ENCODE measurements at regions not wholly inside any gene's neighbourhood (a gene's known extent, or its start where the extent isn't known, plus 50 kb on each side); places are given as distances from the start of the nearest gene placed in this dataset.

DNA sequence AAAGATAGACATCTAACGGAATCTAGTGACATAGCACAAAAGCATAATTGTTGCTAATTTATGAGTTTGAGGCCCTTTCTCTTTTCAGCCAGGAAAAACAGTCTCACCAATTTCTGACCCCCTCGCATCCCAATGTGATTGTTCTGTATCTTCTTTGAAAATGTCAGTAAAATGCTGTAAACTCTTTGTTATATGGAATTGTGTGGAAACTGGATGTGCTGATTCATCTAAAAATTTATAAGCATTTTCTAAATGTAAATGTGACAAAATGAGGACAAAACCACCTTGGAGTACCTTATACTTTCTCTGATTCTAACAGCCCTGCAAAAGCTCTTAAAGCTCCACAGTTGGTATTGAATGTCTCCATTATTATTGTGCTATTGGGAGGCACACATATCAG is 70.9 kb upstream of the MME start:
- H3K36me3 ChIP-seq (ENCODE audit: control insufficient read depth, insufficient read depth, low read length), result no peaks in the 10 kb centered on the region
- peaks cover 13% of the 10 kb centered on the region; the same call in 1 of the 2 replicates for H3K9me3 ChIP-seq (ENCODE audit: control insufficient read depth, insufficient read depth, low read length)
- H3K4me3 ChIP-seq (ENCODE audit: low read depth, low read length), result no peak overlapping the region
- H3K27ac ChIP-seq (ENCODE audit: low read depth, low read length), result no peak overlapping the region
- H3K27me3 ChIP-seq (ENCODE audit: control insufficient read depth, insufficient read depth, low read length), result no peaks in the 10 kb centered on the region
- no peaks in the 10 kb centered on the region for H3K4me1 ChIP-seq (ENCODE audit: control insufficient read depth, insufficient read depth, low read length)
- H3K9ac ChIP-seq (ENCODE audit: low read depth, low read length), result no peak overlapping the region

DNA sequence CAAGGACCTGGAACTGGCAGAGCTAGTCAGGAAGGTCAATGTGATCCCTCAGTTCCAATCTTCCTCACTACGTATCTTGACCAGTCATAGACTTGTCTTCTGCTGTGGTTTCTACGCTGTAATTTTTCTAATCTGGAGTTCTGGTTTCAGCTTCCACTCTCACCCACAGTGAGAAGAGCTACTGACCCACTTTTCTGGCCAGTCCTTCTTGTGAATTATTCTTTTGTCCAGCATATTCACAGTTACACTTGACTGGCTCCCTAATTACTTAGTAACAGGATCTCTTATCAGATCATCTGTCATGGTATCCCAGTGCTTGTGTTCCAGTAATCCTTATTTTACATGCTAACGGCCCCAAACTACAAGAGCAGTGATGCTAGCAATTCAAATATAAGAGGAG is 72.4 kb upstream of the MME start:
- no peaks in the 10 kb centered on the region for H3K4me1 ChIP-seq (ENCODE audit: control insufficient read depth, insufficient read depth, low read length)
- H3K27me3 ChIP-seq (ENCODE audit: control insufficient read depth, insufficient read depth, low read length), result no peaks in the 10 kb centered on the region
- H3K27ac ChIP-seq (ENCODE audit: low read depth, low read length), result no peak overlapping the region
- H3K9me3 ChIP-seq (ENCODE audit: control insufficient read depth, insufficient read depth, low read length), result peaks cover 13% of the 10 kb centered on the region; the same call in 1 of the 2 replicates
- H3K9ac ChIP-seq (ENCODE audit: low read depth, low read length), result no peak overlapping the region
- H3K4me3 ChIP-seq (ENCODE audit: low read depth, low read length), result no peak overlapping the region
- no peaks in the 10 kb centered on the region for H3K36me3 ChIP-seq (ENCODE audit: control insufficient read depth, insufficient read depth, low read length)

DNA sequence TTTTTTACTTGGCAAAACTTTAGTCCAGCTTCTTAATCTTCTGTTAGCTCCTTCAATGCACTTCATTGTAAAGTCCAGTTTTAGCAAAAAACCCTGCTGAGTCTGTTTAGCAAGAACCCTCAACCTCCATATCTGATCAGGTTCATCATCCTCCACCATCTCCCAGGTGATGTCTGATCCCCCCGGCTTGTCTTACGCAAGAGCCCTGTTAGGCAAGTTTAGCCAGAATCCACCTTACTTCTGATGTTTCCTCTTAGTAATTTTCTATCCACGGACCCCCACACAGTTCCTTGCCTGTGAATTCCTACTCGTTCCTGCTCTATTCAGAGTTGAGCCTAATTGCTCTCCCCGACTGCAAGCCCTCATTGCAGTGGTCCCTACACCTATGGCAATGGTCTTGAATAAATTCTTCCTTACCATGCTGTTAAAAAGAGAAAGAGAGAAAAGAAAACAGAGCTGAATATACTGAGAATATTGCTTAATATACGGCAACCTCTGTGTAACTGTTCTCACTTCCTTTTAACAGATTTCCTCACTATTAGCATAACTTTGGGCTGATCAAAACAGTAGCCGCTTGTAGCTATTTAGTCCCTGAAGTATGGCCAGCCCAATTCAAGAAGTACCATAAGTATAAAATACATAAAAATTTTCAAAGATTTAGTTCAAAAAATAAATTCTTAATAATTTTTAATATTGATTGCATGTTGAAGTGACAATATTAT is 78.7 kb upstream of the MME start:
- Histone ChIP-seq H3K4me3 (ENCODE audit: low read depth, low read length) (no peak overlapping the region), H3K27me3 (ENCODE audit: control insufficient read depth, insufficient read depth, low read length) (no peaks in the 10 kb centered on the region), H3K27ac (ENCODE audit: low read depth, low read length) (no peak overlapping the region), H3K9me3 (ENCODE audit: control insufficient read depth, insufficient read depth, low read length) (peaks cover 13% of the 10 kb centered on the region; the same call in 1 of the 2 replicates), H3K4me1 (ENCODE audit: control insufficient read depth, insufficient read depth, low read length) (no peaks in the 10 kb centered on the region), H3K36me3 (ENCODE audit: control insufficient read depth, insufficient read depth, low read length) (no peaks in the 10 kb centered on the region), H3K9ac (ENCODE audit: low read depth, low read length) (no peak overlapping the region)

DNA sequence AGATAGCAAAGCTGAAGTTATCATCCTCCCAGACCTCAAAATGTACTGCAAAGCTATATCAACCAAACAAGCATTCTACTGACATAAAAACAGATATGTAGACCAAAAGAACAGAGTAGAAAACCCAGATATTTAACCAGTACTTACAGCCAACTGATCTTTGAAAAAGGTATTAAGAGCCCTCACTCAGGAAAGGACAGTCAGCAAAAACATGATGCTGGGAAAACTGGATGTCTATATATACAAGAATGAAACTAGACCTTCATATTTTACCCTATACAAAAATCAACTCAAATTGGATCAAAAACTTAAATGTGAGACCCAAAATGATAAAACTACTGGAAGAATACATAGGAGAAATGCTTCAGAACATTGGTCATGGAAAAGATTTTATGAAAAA is 87.5 kb upstream of the MME start:
- Histone ChIP-seq H3K27me3 (ENCODE audit: control insufficient read depth, insufficient read depth, low read length) (no peaks in the 10 kb centered on the region), H3K9me3 (ENCODE audit: control insufficient read depth, insufficient read depth, low read length) (no peaks in the 10 kb centered on the region), H3K36me3 (ENCODE audit: control insufficient read depth, insufficient read depth, low read length) (no peaks in the 10 kb centered on the region), H3K27ac (ENCODE audit: low read depth, low read length) (no peak overlapping the region), H3K4me3 (ENCODE audit: low read depth, low read length) (no peak overlapping the region), H3K4me1 (ENCODE audit: control insufficient read depth, insufficient read depth, low read length) (peaks cover 12% of the 10 kb centered on the region; the same call in 1 of the 2 replicates), H3K9ac (ENCODE audit: low read depth, low read length) (no peak overlapping the region)

DNA sequence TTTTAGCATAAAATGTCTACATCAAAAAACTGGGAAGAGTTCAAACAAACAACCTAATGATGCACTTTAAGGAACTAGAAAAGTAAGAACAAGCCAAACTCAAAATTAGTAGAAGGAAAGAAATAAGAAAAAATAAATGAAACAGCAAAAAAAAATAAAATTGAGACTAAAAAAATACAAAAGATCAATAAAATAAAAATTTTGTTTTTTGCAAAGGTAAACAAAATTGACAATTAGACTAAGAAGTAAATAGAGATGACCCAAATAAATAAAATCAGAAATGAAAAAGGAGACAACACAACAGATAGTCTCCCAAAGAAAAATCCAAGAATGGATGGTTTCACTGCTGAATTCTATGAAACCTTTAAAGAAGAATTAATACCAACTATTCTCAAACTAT is 89.6 kb upstream of the MME start:
- Histone ChIP-seq H3K9ac (ENCODE audit: low read depth, low read length) (no peak overlapping the region), H3K4me3 (ENCODE audit: low read depth, low read length) (no peak overlapping the region), H3K36me3 (ENCODE audit: control insufficient read depth, insufficient read depth, low read length) (no peaks in the 10 kb centered on the region), H3K27ac (ENCODE audit: low read depth, low read length) (no peak overlapping the region), H3K4me1 (ENCODE audit: control insufficient read depth, insufficient read depth, low read length) (peaks cover 12% of the 10 kb centered on the region; the same call in 1 of the 2 replicates), H3K27me3 (ENCODE audit: control insufficient read depth, insufficient read depth, low read length) (no peaks in the 10 kb centered on the region), H3K9me3 (ENCODE audit: control insufficient read depth, insufficient read depth, low read length) (no peaks in the 10 kb centered on the region)

DNA sequence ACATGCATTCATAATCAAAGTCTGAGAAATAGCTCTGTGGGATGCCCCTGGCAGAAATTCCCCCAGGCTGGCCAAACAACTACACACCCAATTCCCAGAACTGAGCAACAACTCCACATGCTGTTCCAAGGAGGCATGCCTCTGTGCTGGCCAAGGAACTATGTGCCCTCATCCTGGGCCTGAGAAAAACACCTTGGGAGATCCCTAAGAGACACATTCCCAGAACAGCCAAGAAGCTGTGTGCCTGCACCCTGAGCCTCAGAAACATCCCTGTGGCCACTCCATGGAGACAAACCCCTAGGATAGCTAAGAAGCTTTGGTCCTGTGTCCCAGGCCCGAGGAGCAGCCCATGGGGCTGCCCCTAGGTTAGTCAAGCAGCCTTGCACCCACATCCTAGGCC is 92.3 kb upstream of the MME start:
- H3K36me3 ChIP-seq (ENCODE audit: control insufficient read depth, insufficient read depth, low read length), result no peaks in the 10 kb centered on the region
- H3K27ac ChIP-seq (ENCODE audit: low read depth, low read length), result no peak overlapping the region
- no peaks in the 10 kb centered on the region for H3K27me3 ChIP-seq (ENCODE audit: control insufficient read depth, insufficient read depth, low read length)
- H3K4me1 ChIP-seq (ENCODE audit: control insufficient read depth, insufficient read depth, low read length), result peaks cover 8% of the 10 kb centered on the region; the same call in 1 of the 2 replicates
- no peaks in the 10 kb centered on the region for H3K9me3 ChIP-seq (ENCODE audit: control insufficient read depth, insufficient read depth, low read length)
- H3K4me3 ChIP-seq (ENCODE audit: low read depth, low read length), result no peak overlapping the region
- H3K9ac ChIP-seq (ENCODE audit: low read depth, low read length), result no peak overlapping the region

DNA sequence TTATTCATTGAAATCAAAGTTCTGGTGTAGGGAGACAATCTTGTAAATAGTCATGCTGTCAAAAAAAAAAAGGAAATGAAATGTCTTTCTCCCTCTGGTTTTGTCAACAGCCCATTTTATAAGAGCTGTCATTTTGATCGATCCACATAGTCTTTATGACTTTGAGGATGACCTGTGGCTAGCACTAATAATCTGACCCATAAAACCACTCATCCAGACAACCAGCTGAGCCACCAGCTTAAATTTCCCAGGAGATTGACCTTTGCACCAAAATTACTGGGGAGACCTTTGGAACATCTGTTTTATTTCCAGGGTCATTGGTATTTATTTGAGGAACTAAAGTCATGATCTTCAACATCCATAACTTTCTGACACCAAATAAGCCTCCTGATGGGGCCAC is 98.5 kb upstream of the MME start:
- H3K27ac ChIP-seq (ENCODE audit: low read depth, low read length), result no peak overlapping the region
- no peaks in the 10 kb centered on the region for H3K36me3 ChIP-seq (ENCODE audit: control insufficient read depth, insufficient read depth, low read length)
- no peaks in the 10 kb centered on the region; the same call in 1 of the 2 replicates for H3K9me3 ChIP-seq (ENCODE audit: control insufficient read depth, insufficient read depth, low read length)
- no peaks in the 10 kb centered on the region for H3K27me3 ChIP-seq (ENCODE audit: control insufficient read depth, insufficient read depth, low read length)
- no peaks in the 10 kb centered on the region for H3K4me1 ChIP-seq (ENCODE audit: control insufficient read depth, insufficient read depth, low read length)
- H3K9ac ChIP-seq (ENCODE audit: low read depth, low read length), result no peak overlapping the region
- no peak overlapping the region for H3K4me3 ChIP-seq (ENCODE audit: low read depth, low read length)

DNA sequence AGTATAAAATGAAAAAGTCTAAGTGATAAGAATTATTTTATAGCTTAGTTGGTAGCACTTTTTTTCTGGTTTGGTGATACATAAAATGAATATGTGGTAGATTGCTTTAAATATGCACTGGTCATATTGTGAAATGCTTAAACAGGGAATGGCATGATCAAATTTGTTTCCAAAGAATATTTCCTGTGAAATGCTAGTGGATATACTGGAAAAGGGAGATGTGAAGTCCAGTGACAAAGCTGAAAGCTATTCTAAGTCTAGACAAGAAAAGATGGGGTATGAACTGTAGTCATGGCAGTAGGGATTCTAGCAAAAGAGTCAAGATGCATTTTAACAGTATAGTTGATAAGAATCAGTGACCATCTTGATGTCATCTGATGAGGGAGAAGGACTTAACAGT is 98.9 kb upstream of the MME start:
- Histone ChIP-seq H3K27ac (ENCODE audit: low read depth, low read length) (no peak overlapping the region), H3K36me3 (ENCODE audit: control insufficient read depth, insufficient read depth, low read length) (no peaks in the 10 kb centered on the region), H3K27me3 (ENCODE audit: control insufficient read depth, insufficient read depth, low read length) (no peaks in the 10 kb centered on the region), H3K9ac (ENCODE audit: low read depth, low read length) (no peak overlapping the region), H3K9me3 (ENCODE audit: control insufficient read depth, insufficient read depth, low read length) (no peaks in the 10 kb centered on the region; the same call in 1 of the 2 replicates), H3K4me1 (ENCODE audit: control insufficient read depth, insufficient read depth, low read length) (no peaks in the 10 kb centered on the region), H3K4me3 (ENCODE audit: low read depth, low read length) (no peak overlapping the region)

DNA sequence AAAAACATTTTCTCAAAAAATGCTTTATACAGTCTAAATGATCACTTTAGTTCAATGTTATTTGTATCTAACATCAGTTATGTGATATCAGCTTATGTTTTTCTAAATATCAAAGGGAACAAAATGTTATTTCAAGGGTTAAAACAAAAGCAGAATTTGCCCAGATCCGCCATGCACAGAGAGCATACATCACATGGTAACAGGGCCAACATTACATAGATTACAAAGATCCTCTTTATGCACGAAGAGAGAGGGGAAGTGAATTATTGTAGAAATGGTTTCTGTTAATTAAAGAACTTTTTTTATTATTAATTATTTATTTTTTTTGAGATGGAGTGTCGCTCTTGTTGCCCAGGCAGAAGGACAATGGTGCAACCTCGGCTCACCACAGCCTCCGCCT is 100.8 kb upstream of the MME start:
- no peaks in the 10 kb centered on the region for H3K36me3 ChIP-seq (ENCODE audit: control insufficient read depth, insufficient read depth, low read length)
- no peak overlapping the region for H3K9ac ChIP-seq (ENCODE audit: low read depth, low read length)

DNA sequence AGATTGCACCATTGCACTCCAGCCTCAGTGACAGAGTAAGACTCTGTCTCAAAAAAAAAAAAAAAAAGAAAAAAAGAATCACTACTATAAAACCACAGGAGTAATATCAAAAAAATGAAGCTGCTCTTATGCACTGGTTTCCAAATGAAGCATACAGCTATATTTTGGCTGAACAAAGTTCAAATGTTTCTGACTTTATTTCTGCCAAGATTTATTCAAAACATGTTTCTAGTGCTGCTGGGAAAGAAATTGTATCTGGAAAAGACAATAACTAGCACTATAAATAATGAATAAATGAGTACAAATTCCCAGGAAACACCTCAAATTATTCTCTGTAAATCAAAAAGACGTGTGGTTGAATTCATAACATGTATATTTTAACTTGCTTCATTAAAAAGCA is 102.5 kb upstream of the MME start:
- Histone ChIP-seq H3K9ac (ENCODE audit: low read depth, low read length) (no peak overlapping the region), H3K9me3 (ENCODE audit: control insufficient read depth, insufficient read depth, low read length) (no peaks in the 10 kb centered on the region; the same call in 1 of the 2 replicates), H3K27me3 (ENCODE audit: control insufficient read depth, insufficient read depth, low read length) (no peaks in the 10 kb centered on the region), H3K36me3 (ENCODE audit: control insufficient read depth, insufficient read depth, low read length) (no peaks in the 10 kb centered on the region), H3K4me1 (ENCODE audit: control insufficient read depth, insufficient read depth, low read length) (no peaks in the 10 kb centered on the region), H3K4me3 (ENCODE audit: low read depth, low read length) (no peak overlapping the region), H3K27ac (ENCODE audit: low read depth, low read length) (no peak overlapping the region)

More for the DNA sequence above, 100.8 kb upstream of the MME start:
- Histone ChIP-seq H3K4me3 (ENCODE audit: low read depth, low read length) (no peak overlapping the region), H3K4me1 (ENCODE audit: control insufficient read depth, insufficient read depth, low read length) (no peaks in the 10 kb centered on the region), H3K9me3 (ENCODE audit: control insufficient read depth, insufficient read depth, low read length) (no peaks in the 10 kb centered on the region; the same call in 1 of the 2 replicates), H3K27me3 (ENCODE audit: control insufficient read depth, insufficient read depth, low read length) (no peaks in the 10 kb centered on the region), H3K27ac (ENCODE audit: low read depth, low read length) (no peak overlapping the region)

DNA sequence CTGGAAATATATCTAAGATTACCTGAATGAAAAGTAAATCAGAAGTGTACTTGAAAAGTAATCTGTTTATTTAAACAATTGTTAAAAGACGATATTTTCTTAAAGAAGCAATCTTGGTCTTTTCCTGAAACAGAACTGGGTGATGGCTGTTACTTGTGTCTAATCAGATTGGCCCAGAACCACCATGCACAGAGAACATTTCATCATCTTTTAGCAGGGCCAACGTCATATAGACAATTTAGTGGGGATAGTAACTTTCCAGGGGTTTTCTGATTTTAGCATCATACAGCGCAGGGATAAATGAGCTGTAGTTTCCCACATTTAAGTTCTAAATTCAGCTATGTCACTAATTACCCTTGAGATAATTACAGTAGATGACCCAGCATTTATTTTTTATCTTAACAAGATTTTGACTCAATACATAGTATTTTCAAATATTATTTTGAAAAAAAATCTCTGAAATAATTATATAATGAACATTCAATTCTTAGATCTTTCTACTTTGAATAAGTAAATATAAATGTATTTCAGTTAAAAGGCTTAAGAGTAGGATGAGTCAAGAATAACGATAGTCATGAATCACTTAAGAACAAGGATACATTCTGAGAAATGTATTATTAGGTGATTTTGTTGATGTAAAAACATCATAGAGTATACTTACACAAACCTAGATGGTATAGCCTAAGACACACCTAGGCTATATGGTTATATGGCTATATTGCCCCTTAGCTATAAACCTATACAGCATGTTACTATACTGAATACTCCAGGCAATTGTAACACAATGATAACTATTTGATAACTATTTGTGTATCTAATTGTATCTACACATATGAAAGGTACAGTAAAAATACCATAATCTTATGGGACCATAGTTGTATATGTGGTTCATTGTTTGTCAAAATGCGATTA is 103.8 kb upstream of the MME start:
- Histone ChIP-seq H3K4me3 (ENCODE audit: low read depth, low read length) (no peak overlapping the region), H3K27me3 (ENCODE audit: control insufficient read depth, insufficient read depth, low read length) (no peaks in the 10 kb centered on the region), H3K9ac (ENCODE audit: low read depth, low read length) (no peak overlapping the region), H3K4me1 (ENCODE audit: control insufficient read depth, insufficient read depth, low read length) (no peaks in the 10 kb centered on the region; the same call in 1 of the 2 replicates), H3K9me3 (ENCODE audit: control insufficient read depth, insufficient read depth, low read length) (no peaks in the 10 kb centered on the region; the same call in 1 of the 2 replicates), H3K27ac (ENCODE audit: low read depth, low read length) (no peak overlapping the region), H3K36me3 (ENCODE audit: control insufficient read depth, insufficient read depth, low read length) (no peaks in the 10 kb centered on the region)
